SK-N-SH (cell line): ENCODE measurements at regions not wholly inside any gene's neighbourhood (a gene's known extent, or its start where the extent isn't known, plus 50 kb on each side); places are given as distances from the start of the nearest gene placed in this dataset.

Experiments
- CTCF ChIA-PET: fragments of 300-600, 350-600 bp; formaldehyde crosslinking; extraction: SDS; loops from one replicate; lab custom pipeline; 2021; lab: Yijun Ruan, JAX
- POLR2A ChIA-PET: fragments of 350-600 bp; sonication (Branson Sonifier 250); formaldehyde crosslinking; extraction: SDS; loops from one replicate; lab custom pipeline; 2020; ENCODE audit warnings: antibody characterized with exemption, inconsistent platforms; lab: Yijun Ruan, JAX
- DNase-seq: peaks from one replicate; pipeline ENCODE4 v3.0.0; 2012
- H2AFZ ChIP-seq: fragments of 200-600 bp; sonication (generic); 2 replicates; pipeline ENCODE4 v1.8.1; 2016; ENCODE audit warnings: antibody characterized with exemption, mild to moderate bottlenecking, low read depth
- H3F3A ChIP-seq: fragments of 200-600 bp; sonication (generic); replicated peaks from 2 replicates; pipeline ENCODE3; 2016; ENCODE audit warnings: antibody characterized with exemption, mild to moderate bottlenecking; ENCODE audit not compliant: insufficient read depth
- H3K27ac ChIP-seq, 2 experiments: fragments of 200-500 bp in 1 of 2; fragments of 200-600 bp in 1 of 2; sonication (Bioruptor generic) in 1 of 2; sonication (generic), shearing (Covaris generic) in 1 of 2; 2 replicates each; pipeline versions ENCODE4 v1.5.1 to v1.6.1; 2014 to 2016; ENCODE audit warnings: low read depth in 2 of 2, inconsistent platforms in 1 of 2, low read length in 1 of 2, mild to moderate bottlenecking in 1 of 2, mixed read lengths in 1 of 2
- H3K27me3 ChIP-seq: fragments of 200-600 bp; sonication (generic), shearing (Covaris generic); 2 replicates; pipeline ENCODE4 v1.6.1; 2016; ENCODE audit warnings: mixed run types; ENCODE audit not compliant: insufficient read depth
- H3K36me3 ChIP-seq, 2 experiments: fragments of 200-500 bp in 1 of 2; fragments of 200-600 bp in 1 of 2; sonication (Bioruptor generic) in 1 of 2; sonication (generic) in 1 of 2; replicated peaks in 1 of 2; 2 replicates each; pipeline versions ENCODE3 to v1.5.1; 2014 to 2016; ENCODE audit warnings: low read length in 1 of 2, mild to moderate bottlenecking in 1 of 2; ENCODE audit not compliant: insufficient read depth in 2 of 2, control insufficient read depth in 1 of 2
- H3K4me1 ChIP-seq, 2 experiments: fragments of 200-500 bp in 1 of 2; fragments of 200-600 bp in 1 of 2; sonication (Bioruptor generic) in 1 of 2; sonication (generic), shearing (Covaris generic) in 1 of 2; 2 replicates each; pipeline versions ENCODE4 v1.5.1 to v1.6.1; 2014 to 2016; ENCODE audit warnings: low read depth in 1 of 2, low read length in 1 of 2, mixed run types in 1 of 2; ENCODE audit not compliant: insufficient read depth in 2 of 2, control insufficient read depth in 1 of 2
- H3K4me2 ChIP-seq: fragments of 200-600 bp; sonication (generic), shearing (Covaris generic); 2 replicates; pipeline ENCODE4 v1.6.1; 2017; ENCODE audit warnings: mixed run types
- H3K4me3 ChIP-seq, 2 experiments: fragments of 200-500 bp in 1 of 2; fragments of 200-600 bp in 1 of 2; sonication (Bioruptor generic) in 1 of 2; sonication (generic), shearing (Covaris generic) in 1 of 2; 2 replicates each; pipeline versions ENCODE4 v1.5.1 to v1.8.1; 2014 to 2016; ENCODE audit warnings: low read depth in 2 of 2, inconsistent platforms in 1 of 2, low read length in 1 of 2, mild to moderate bottlenecking in 1 of 2, mixed read lengths in 1 of 2, moderate library complexity in 1 of 2
- H3K79me2 ChIP-seq: fragments of 200-600 bp; sonication (generic); 2 replicates; pipeline ENCODE4 v1.8.1; 2017; ENCODE audit warnings: mild to moderate bottlenecking; ENCODE audit not compliant: insufficient read depth
- H3K9ac ChIP-seq: fragments of 200-600 bp; sonication (generic); 2 replicates; pipeline ENCODE4 v1.6.1; 2017; ENCODE audit warnings: mixed run types
- H3K9me2 ChIP-seq: fragments of 200-600 bp; sonication (generic); 2 replicates; pipeline ENCODE4 v1.6.1; 2017; ENCODE audit warnings: mixed run types
- H3K9me3 ChIP-seq: fragments of 200-600 bp; sonication (generic); 2 replicates; pipeline ENCODE4 v1.6.1; 2017; ENCODE audit warnings: mixed run types, mild to moderate bottlenecking, moderate library complexity
- H4K20me1 ChIP-seq: fragments of 200-600 bp; sonication (generic); 2 replicates; pipeline ENCODE4 v1.6.1; 2017; ENCODE audit warnings: mild to moderate bottlenecking, mixed run types; ENCODE audit not compliant: insufficient read depth
- CHD2 ChIP-seq: fragments of 150-350 bp; IDR thresholded peaks from 2 replicates; pipeline ENCODE4 v1.6.1; 2018; ENCODE audit warnings: low read length; ENCODE audit not compliant: partially characterized antibody
- EP300 ChIP-seq, 2 experiments: IDR thresholded peaks; 2 replicates each; pipeline versions ENCODE4 v1.4.0 to v1.6.1; 2012; ENCODE audit warnings: borderline replicate concordance in 1 of 2, low read depth in 1 of 2, low read length in 1 of 2
- FOXM1 ChIP-seq: IDR thresholded peaks from 2 replicates; pipeline ENCODE4 v1.4.0; 2012; ENCODE audit warnings: low read depth, mild to moderate bottlenecking
- PBX3 ChIP-seq: IDR thresholded peaks from 2 replicates; pipeline ENCODE4; 2012
- RXRA ChIP-seq: IDR thresholded peaks from 2 replicates; pipeline ENCODE4 v1.4.0; 2012; ENCODE audit warnings: low read depth, mild to moderate bottlenecking, borderline replicate concordance
- SMC3 ChIP-seq: IDR thresholded peaks from 2 replicates; pipeline ENCODE4 v1.6.1; 2012; ENCODE audit warnings: low read depth, low read length, improper control_type of control experiment
- WGBS: methylation state at CpG from one replicate; pipeline ENCODE4 v1.1.6; 2017; ENCODE audit warnings: low lambda C conversion rate; 5-methylcytosine and 5-hydroxymethylcytosine counted together
- TF ChIP-seq, protein P1 (sequence below): fragments of 150-350 bp; IDR thresholded peaks from 2 replicates; pipeline ENCODE4 v1.6.1; 2017; ENCODE audit warnings: antibody characterized with exemption, low read length, low read depth, borderline replicate concordance

- CTCF ChIA-PET, result interaction anchor here (0.6 to 1.3 kb wide), 4 partner anchors 10 to 302 kb away, joined by 3 to 6 read pairs (median 3); no protein-coding TSS in a partner anchor
- H3K9ac ChIP-seq, result no peak overlapping the region
- no peaks in the 10 kb centered on the region for H3K9me2 ChIP-seq
- H3K27ac ChIP-seq, result no peak overlapping the region
- no peak overlapping the region for H3K4me2 ChIP-seq
- no peak overlapping the region for H3K4me3 ChIP-seq
- H3K9me3 ChIP-seq, result no peaks in the 10 kb centered on the region
- no peak overlapping the region for H2AFZ ChIP-seq
- 4% methylated on average over 2 of the region's 2 CpGs for WGBS
- no peaks in the 10 kb centered on the region for H3K27me3 ChIP-seq
- no peaks in the 10 kb centered on the region for H3F3A ChIP-seq
- no peaks in the 10 kb centered on the region for H3K79me2 ChIP-seq
- H3K36me3 ChIP-seq, result no peaks in the 10 kb centered on the region
- H3K4me1 ChIP-seq, result no peaks in the 10 kb centered on the region
- POLR2A ChIA-PET, result no interaction called here
- H4K20me1 ChIP-seq, result no peaks in the 10 kb centered on the region
- TF ChIP-seq, protein P1, sequence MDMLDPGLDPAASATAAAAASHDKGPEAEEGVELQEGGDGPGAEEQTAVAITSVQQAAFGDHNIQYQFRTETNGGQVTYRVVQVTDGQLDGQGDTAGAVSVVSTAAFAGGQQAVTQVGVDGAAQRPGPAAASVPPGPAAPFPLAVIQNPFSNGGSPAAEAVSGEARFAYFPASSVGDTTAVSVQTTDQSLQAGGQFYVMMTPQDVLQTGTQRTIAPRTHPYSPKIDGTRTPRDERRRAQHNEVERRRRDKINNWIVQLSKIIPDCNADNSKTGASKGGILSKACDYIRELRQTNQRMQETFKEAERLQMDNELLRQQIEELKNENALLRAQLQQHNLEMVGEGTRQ, result no peak
- no peak for TF ChIP-seq RXRA
- no peak for DNase-seq
Observed at GRCh38 chr1:48139275-48139674, 83.2 kb upstream of the SLC5A9 start.

DNA sequence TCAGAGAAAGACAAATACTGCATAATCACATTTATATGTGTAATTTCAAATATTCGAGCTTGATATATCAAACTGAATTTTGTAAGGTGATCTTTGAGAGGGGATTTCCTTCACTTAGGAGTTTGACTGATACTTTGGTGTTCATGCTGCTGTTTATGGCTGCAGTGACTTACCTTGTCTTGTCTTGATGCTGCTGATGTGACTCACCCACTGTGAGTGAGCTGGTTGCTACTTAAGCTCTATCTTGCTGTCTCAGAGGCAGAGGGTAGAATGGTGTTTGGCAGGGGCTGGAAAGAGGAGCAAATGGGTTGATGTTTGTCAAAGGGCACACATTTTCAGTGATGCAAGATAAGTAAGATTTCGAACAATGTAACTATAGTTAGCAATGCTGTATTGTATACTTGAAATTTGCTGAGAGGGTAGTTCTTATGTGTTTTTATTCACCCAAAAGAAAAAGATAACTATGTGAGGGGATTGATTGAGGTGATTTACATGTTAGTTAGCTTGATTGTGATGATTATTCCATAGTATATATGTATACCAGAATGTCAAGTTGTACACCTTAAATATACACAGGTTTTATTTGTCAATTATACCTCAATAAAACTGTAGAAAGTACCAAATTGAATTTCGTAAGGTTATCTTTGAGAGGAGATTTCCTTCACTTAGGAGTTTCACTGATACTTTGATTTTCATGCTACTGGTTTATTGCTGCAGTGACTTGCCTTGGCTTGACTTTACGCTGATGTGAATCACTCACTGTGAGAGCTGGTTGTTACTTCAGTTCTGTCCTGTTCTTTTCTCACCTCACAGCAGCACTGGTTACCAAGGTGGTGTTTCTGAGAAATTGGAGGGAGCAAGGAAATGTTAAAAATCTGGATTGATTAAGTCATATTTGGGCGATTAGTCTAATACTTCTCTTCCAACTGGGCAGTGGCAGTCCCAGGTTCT, 94.5 kb upstream of the SLC5A9 start:
- Histone ChIP-seq H2AFZ (no peak overlapping the region), H3K9me3 (no peaks in the 10 kb centered on the region), H3F3A (no peaks in the 10 kb centered on the region), H3K4me1 (no peaks in the 10 kb centered on the region), H3K79me2 (no peaks in the 10 kb centered on the region), H4K20me1 (no peaks in the 10 kb centered on the region), H3K9me2 (no peaks in the 10 kb centered on the region), H3K36me3 (no peaks in the 10 kb centered on the region), H3K4me2 (no peak overlapping the region), H3K27ac (no peak overlapping the region), H3K27me3 (no peaks in the 10 kb centered on the region), H3K4me3 (no peak overlapping the region), H3K9ac (no peak overlapping the region)
- TF ChIP-seq FOXM1, result no peak
- no peak for TF ChIP-seq RXRA
- TF ChIP-seq CHD2, result no peak
- TF ChIP-seq SMC3, result no peak
- TF ChIP-seq EP300 (IDR thresholded peaks at IDR 0.05; ENCODE audit: borderline replicate concordance in 1 of 2, low read depth in 1 of 2, low read length in 1 of 2), result no peak
- ChIA-PET CTCF (interaction anchor here (1.1 to 2.0 kb wide), 3 partner anchors 19 to 74 kb away, joined by 3 to 6 read pairs (median 4); no protein-coding TSS in a partner anchor), POLR2A (no interaction called here)
- WGBS, result 15% methylated on average over 5 of the region's 5 CpGs
- DNase-seq, result no peak

DNA sequence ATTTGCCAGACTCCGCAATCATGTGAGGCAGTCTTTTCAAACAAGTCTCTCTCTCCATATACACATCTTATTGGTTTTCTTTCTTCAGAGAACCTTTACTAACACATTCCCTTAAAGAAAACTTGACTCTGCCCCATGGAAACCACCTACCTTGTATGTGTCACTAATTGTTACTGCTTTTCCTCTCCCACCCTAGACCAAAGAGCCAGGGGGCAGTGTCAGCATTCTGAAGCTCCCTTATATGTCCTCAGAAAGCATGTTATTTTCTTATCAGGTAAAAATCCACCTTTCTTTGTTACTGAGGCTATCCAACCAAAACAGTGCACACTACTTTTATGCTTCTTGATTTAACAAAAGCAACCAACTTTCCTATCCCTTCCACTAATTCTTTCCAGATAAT, 98.9 kb upstream of the SLC5A9 start:
- Histone ChIP-seq H3K4me1 (no peaks in the 10 kb centered on the region), H3K4me2 (no peak overlapping the region), H3K79me2 (no peaks in the 10 kb centered on the region), H3K9me3 (no peaks in the 10 kb centered on the region), H2AFZ (no peak overlapping the region), H4K20me1 (no peaks in the 10 kb centered on the region), H3K9ac (no peak overlapping the region), H3K4me3 (no peak overlapping the region), H3K9me2 (no peaks in the 10 kb centered on the region), H3F3A (no peaks in the 10 kb centered on the region), H3K27me3 (no peaks in the 10 kb centered on the region), H3K36me3 (no peaks in the 10 kb centered on the region), H3K27ac (no peak overlapping the region)
- CTCF ChIA-PET, result interaction anchor here (2.0 to 2.8 kb wide), 2 partner anchors 14 to 30 kb away, joined by 6 to 9 read pairs; no protein-coding TSS in a partner anchor
- TF ChIP-seq PBX3, result no peak
- POLR2A ChIA-PET, result no interaction called here
- no peak for DNase-seq
- WGBS, result 70% methylated on average over 1 of the region's 1 CpG
